A549 (cell line): ENCODE measurements at regions not wholly inside any gene's neighbourhood (a gene's known extent, or its start where the extent isn't known, plus 50 kb on each side); places are given as distances from the start of the nearest gene placed in this dataset.

Experiments used
- ATAC-seq, 2 experiments: fragments of 200-7000 bp in 1 of 2; fragments of >200 bp in 1 of 2; cut with Nextera tagmentation in 1 of 2; cut with Tn5 transposase in 1 of 2; 3 replicates each; pipeline versions ENCODE4 v1.8.0 to v1.9.1; 2018 to 2020; ENCODE audit warnings: mild to moderate bottlenecking in 1 of 2, moderate library complexity in 1 of 2
- CTCF ChIA-PET: fragments of 300-600 bp; sonication (Branson Sonifier 250); formaldehyde crosslinking; extraction: SDS; loops from one replicate; lab custom pipeline; 2021; ENCODE audit warnings: antibody characterized with exemption, inconsistent platforms; lab: Yijun Ruan, JAX
- POLR2A ChIA-PET: fragments of 350-600 bp; formaldehyde crosslinking; extraction: SDS; loops from one replicate; lab custom pipeline; 2021; ENCODE audit warnings: antibody characterized with exemption, inconsistent platforms; lab: Yijun Ruan, JAX
- DNase-seq, 2 experiments: peaks; one replicate each; pipeline versions ENCODE4 v3.0.0 to v3.0.0-alpha.2; 2011 to 2016; ENCODE audit warnings: low read depth in 1 of 2, low spot score in 1 of 2
- FAIRE-seq: peaks from 2 replicates; lab custom pipeline; 2011; peaks lifted over from hg19 to GRCh38; lab: Jason Lieb, UNC
- H3K27ac ChIP-seq, 2 experiments: fragments of >200 bp; sonication (Bioruptor Twin); formaldehyde crosslinking; 3 replicates each; pipeline ENCODE4 v1.5.1; 2016 to 2017
- H3K4me1 ChIP-seq: fragments of >200 bp; sonication (Bioruptor Twin); formaldehyde crosslinking; 3 replicates; pipeline ENCODE4 v1.6.1; 2016
- H3K4me2 ChIP-seq: fragments of >200 bp; sonication (Bioruptor Twin); formaldehyde crosslinking; 3 replicates; pipeline ENCODE4 v1.6.1; 2016
- H3K4me3 ChIP-seq: fragments of >200 bp; sonication (Bioruptor Twin); formaldehyde crosslinking; 3 replicates; pipeline ENCODE4 v1.5.1; 2016
- H3K9me3 ChIP-seq: fragments of >200 bp; sonication (Bioruptor Twin); formaldehyde crosslinking; 3 replicates; pipeline ENCODE4 v1.6.1; 2016
- CEBPB ChIP-seq, 2 experiments: fragments of >200 bp in 1 of 2; sonication (Bioruptor Twin) in 1 of 2; formaldehyde crosslinking in 1 of 2; IDR thresholded peaks; 2 replicates each; pipeline ENCODE4 v1.6.1; 2012 to 2016
- ESRRA ChIP-seq: fragments of 150-350 bp; IDR thresholded peaks from 2 replicates; pipeline ENCODE4 v1.6.1; 2014; ENCODE audit warnings: mild to moderate bottlenecking, low read length, borderline replicate concordance
- FOSL2 ChIP-seq, 2 experiments: fragments of 450-650 bp in 1 of 2; fragments of >200 bp in 1 of 2; sonication (Bioruptor Twin) in 1 of 2; formaldehyde crosslinking; IDR thresholded peaks; 2 replicates each; pipeline versions ENCODE4 v1.5.0 to v1.6.1; 2016 to 2020; ENCODE audit warnings: mild to moderate bottlenecking in 1 of 2, moderate library complexity in 1 of 2
- HOXB13 ChIP-seq: fragments of 250-450 bp; sonication (Bioruptor Pico); IDR thresholded peaks from 2 replicates; pipeline ENCODE4 v1.5.0; 2020; ENCODE audit warnings: low read depth, mild to moderate bottlenecking, moderate library complexity
- JUNB ChIP-seq: fragments of >200 bp; sonication (Bioruptor Twin); formaldehyde crosslinking; IDR thresholded peaks from 2 replicates; pipeline ENCODE4 v1.6.1; 2016
- KDM1A ChIP-seq: fragments of 200-600 bp; sonication (generic); IDR thresholded peaks from 2 replicates; pipeline ENCODE4 v1.6.1; 2016; ENCODE audit warnings: low read depth, mild to moderate bottlenecking
- KDM5A ChIP-seq: fragments of 200-600 bp; sonication (generic); IDR thresholded peaks from 2 replicates; pipeline ENCODE4 v1.6.1; 2016; ENCODE audit warnings: antibody characterized with exemption, mild to moderate bottlenecking
- MAFK ChIP-seq: fragments of 450-650 bp; IDR thresholded peaks from 2 replicates; pipeline ENCODE4 v1.6.1; 2014; ENCODE audit not compliant: partially characterized antibody
- NPAS2 ChIP-seq: fragments of 250-450 bp; sonication (Bioruptor Pico); IDR thresholded peaks from 2 replicates; pipeline ENCODE4 v1.8.0; 2022; ENCODE audit warnings: mild to moderate bottlenecking, moderate library complexity, borderline replicate concordance
- POLR2A ChIP-seq: IDR thresholded peaks from 2 replicates; pipeline ENCODE4 v1.6.1; 2012; ENCODE audit warnings: mild to moderate bottlenecking, low read length
- SREBF2 ChIP-seq: fragments of 450-650 bp; IDR thresholded peaks from 2 replicates; pipeline ENCODE4 v1.6.1; 2014; ENCODE audit warnings: mild to moderate bottlenecking, moderate library complexity
- TFCP2L1 ChIP-seq: fragments of 250-450 bp; sonication (Bioruptor Pico); IDR thresholded peaks from 2 replicates; pipeline ENCODE4 v1.5.0; 2021; ENCODE audit warnings: mild to moderate bottlenecking
- ZC3H11A ChIP-seq: fragments of 450-650 bp; IDR thresholded peaks from 2 replicates; pipeline ENCODE4 v1.6.1; 2014; ENCODE audit warnings: antibody characterized with exemption, mild to moderate bottlenecking
- ZFP36 ChIP-seq: fragments of 450-650 bp; IDR thresholded peaks from 2 replicates; pipeline ENCODE4 v1.6.1; 2014; ENCODE audit warnings: borderline replicate concordance; ENCODE audit not compliant: partially characterized antibody
- ZSCAN20 ChIP-seq: fragments of 250-450 bp; sonication (Bioruptor Pico); IDR thresholded peaks from 2 replicates; pipeline ENCODE4 v1.8.0; 2022; ENCODE audit warnings: mild to moderate bottlenecking, moderate library complexity
- WGBS: methylation state at CpG from one replicate; pipeline ENCODE4 v1.1.6; 2017; ENCODE audit errors: missing lambda C conversion rate; 5-methylcytosine and 5-hydroxymethylcytosine counted together
- TF ChIP-seq, protein P1 (sequence below): IDR thresholded peaks from 2 replicates; pipeline ENCODE4 v1.6.1; 2012
- TF ChIP-seq, protein P2 (sequence below): IDR thresholded peaks from 2 replicates; pipeline ENCODE4 v1.6.1; 2012
- TF ChIP-seq, protein P3 (sequence below): fragments of >200 bp; sonication (Bioruptor Twin); formaldehyde crosslinking; IDR thresholded peaks from 3 replicates; pipeline ENCODE4 v1.6.1; 2016
- TF ChIP-seq, protein P4 (sequence below): fragments of 250-450 bp; sonication (Bioruptor Pico); IDR thresholded peaks from 2 replicates; pipeline ENCODE4 v1.5.0; 2021; ENCODE audit warnings: mild to moderate bottlenecking, moderate library complexity, borderline replicate concordance
- TF ChIP-seq, protein P5 (sequence below): fragments of >200 bp; sonication (Bioruptor Twin); formaldehyde crosslinking; IDR thresholded peaks from 2 replicates; pipeline ENCODE4 v1.6.1; 2016
- TF ChIP-seq, protein P6 (sequence below): fragments of 200-600 bp; sonication (generic); IDR thresholded peaks from 2 replicates; pipeline ENCODE4 v1.6.1; 2016; ENCODE audit warnings: antibody characterized with exemption, mild to moderate bottlenecking, moderate library complexity
- TF ChIP-seq, protein P7 (sequence below): fragments of 250-450 bp; sonication (Bioruptor Pico); IDR thresholded peaks from 2 replicates; pipeline ENCODE4 v1.5.0; 2020; ENCODE audit warnings: low read depth, mild to moderate bottlenecking, moderate library complexity

DNA sequence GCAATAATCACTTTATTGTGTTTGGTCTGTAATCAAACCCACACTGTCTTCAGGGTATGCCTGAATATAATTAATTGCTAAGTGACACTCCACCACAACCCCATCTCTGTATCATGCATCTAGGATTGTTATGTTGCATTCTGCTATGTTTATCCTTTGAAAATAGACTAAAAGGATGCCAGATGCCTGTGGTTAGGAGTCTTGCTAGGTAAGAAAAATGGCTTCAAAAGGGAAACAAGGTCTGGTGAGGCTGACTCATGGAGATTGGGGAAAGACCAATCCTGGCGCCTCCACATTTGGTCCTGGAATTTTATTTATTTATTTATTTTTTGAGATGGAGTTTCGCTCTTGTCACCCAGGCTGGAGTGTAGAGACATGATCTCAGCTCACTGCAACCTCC lies 360.5 kb upstream of the SLC7A11 start:
- DNase-seq, result no peak
- 44% methylated on average over 2 of the region's 2 CpGs for WGBS
- no peak overlapping the region for H3K4me2 ChIP-seq
- TF ChIP-seq, protein P1, sequence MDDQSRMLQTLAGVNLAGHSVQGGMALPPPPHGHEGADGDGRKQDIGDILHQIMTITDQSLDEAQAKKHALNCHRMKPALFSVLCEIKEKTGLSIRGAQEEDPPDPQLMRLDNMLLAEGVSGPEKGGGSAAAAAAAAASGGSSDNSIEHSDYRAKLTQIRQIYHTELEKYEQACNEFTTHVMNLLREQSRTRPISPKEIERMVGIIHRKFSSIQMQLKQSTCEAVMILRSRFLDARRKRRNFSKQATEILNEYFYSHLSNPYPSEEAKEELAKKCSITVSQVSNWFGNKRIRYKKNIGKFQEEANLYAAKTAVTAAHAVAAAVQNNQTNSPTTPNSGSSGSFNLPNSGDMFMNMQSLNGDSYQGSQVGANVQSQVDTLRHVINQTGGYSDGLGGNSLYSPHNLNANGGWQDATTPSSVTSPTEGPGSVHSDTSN, result no peak
- TF ChIP-seq ZSCAN20 (CRISPR knock-in tag) (no peak), ESRRA (no peak), KDM1A (no peak), MAFK (no peak), FOSL2 (IDR thresholded peaks at IDR 0.05) (no peak), FOSL2 (CRISPR knock-in tag; IDR thresholded peaks at IDR 0.05) (no peak), HOXB13 (CRISPR knock-in tag) (no peak), POLR2A (no peak), SREBF2 (no peak)
- TF ChIP-seq, protein P2, sequence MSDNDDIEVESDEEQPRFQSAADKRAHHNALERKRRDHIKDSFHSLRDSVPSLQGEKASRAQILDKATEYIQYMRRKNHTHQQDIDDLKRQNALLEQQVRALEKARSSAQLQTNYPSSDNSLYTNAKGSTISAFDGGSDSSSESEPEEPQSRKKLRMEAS, result no peak
- TF ChIP-seq, protein P3, sequence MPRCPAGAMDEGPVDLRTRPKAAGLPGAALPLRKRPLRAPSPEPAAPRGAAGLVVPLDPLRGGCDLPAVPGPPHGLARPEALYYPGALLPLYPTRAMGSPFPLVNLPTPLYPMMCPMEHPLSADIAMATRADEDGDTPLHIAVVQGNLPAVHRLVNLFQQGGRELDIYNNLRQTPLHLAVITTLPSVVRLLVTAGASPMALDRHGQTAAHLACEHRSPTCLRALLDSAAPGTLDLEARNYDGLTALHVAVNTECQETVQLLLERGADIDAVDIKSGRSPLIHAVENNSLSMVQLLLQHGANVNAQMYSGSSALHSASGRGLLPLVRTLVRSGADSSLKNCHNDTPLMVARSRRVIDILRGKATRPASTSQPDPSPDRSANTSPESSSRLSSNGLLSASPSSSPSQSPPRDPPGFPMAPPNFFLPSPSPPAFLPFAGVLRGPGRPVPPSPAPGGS, result no peak
- TF ChIP-seq, all 56 proteins: peak for 0
- ChIA-PET CTCF (interaction anchor here (0.7 kb wide), 1 partner anchor 306 kb away, joined by 3 read pairs; no protein-coding TSS in a partner anchor), POLR2A (no interaction called here)
- no peak overlapping the region for H3K4me3 ChIP-seq
- FAIRE-seq, result no peak
- no peak overlapping the region for H3K27ac ChIP-seq
- no peaks in the 10 kb centered on the region for H3K9me3 ChIP-seq
- no peak for ATAC-seq
- no peaks in the 10 kb centered on the region for H3K4me1 ChIP-seq

DNA sequence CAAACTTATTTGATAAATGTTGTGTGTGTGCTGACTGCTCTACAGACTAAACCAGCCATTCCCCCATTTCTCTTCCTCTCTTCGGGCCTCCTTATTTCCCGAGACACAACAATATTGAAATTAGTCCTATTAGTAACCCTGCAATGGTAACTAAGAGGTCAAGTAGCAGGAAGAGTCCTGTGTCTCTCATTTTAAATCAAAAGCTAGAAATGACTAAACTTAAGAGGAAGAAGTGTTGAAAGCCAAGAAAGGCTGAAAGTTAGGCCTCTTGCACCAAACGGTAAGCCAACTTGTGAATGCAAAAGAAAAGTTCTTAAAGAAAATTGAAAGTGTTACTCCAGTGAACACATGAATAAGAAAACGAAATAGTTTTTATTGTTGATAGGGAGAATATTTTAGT lies 357.8 kb upstream of the SLC7A11 start:
- H3K4me2 ChIP-seq, result no peak overlapping the region
- H3K4me1 ChIP-seq, result no peaks in the 10 kb centered on the region
- no peak for TF ChIP-seq ZFP36
- TF ChIP-seq, protein P2, result no peak
- no peak for TF ChIP-seq HOXB13 (CRISPR knock-in tag)
- TF ChIP-seq, protein P4, sequence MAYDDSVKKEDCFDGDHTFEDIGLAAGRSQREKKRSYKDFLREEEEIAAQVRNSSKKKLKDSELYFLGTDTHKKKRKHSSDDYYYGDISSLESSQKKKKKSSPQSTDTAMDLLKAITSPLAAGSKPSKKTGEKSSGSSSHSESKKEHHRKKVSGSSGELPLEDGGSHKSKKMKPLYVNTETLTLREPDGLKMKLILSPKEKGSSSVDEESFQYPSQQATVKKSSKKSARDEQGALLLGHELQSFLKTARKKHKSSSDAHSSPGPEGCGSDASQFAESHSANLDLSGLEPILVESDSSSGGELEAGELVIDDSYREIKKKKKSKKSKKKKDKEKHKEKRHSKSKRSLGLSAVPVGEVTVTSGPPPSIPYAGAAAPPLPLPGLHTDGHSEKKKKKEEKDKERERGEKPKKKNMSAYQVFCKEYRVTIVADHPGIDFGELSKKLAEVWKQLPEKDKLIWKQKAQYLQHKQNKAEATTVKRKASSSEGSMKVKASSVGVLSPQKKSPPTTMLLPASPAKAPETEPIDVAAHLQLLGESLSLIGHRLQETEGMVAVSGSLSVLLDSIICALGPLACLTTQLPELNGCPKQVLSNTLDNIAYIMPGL, result no peak
- no peak for TF ChIP-seq FOSL2 (IDR thresholded peaks at IDR 0.05)
- TF ChIP-seq FOSL2 (CRISPR knock-in tag; IDR thresholded peaks at IDR 0.05), result no peak
- TF ChIP-seq, protein P5, sequence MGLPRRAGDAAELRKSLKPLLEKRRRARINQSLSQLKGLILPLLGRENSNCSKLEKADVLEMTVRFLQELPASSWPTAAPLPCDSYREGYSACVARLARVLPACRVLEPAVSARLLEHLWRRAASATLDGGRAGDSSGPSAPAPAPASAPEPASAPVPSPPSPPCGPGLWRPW, result no peak
- TF ChIP-seq NPAS2 (CRISPR knock-in tag), result no peak
- TF ChIP-seq TFCP2L1, result no peak
- TF ChIP-seq, protein P6, sequence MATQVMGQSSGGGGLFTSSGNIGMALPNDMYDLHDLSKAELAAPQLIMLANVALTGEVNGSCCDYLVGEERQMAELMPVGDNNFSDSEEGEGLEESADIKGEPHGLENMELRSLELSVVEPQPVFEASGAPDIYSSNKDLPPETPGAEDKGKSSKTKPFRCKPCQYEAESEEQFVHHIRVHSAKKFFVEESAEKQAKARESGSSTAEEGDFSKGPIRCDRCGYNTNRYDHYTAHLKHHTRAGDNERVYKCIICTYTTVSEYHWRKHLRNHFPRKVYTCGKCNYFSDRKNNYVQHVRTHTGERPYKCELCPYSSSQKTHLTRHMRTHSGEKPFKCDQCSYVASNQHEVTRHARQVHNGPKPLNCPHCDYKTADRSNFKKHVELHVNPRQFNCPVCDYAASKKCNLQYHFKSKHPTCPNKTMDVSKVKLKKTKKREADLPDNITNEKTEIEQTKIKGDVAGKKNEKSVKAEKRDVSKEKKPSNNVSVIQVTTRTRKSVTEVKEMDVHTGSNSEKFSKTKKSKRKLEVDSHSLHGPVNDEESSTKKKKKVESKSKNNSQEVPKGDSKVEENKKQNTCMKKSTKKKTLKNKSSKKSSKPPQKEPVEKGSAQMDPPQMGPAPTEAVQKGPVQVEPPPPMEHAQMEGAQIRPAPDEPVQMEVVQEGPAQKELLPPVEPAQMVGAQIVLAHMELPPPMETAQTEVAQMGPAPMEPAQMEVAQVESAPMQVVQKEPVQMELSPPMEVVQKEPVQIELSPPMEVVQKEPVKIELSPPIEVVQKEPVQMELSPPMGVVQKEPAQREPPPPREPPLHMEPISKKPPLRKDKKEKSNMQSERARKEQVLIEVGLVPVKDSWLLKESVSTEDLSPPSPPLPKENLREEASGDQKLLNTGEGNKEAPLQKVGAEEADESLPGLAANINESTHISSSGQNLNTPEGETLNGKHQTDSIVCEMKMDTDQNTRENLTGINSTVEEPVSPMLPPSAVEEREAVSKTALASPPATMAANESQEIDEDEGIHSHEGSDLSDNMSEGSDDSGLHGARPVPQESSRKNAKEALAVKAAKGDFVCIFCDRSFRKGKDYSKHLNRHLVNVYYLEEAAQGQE, result no peak
- no peak for TF ChIP-seq CEBPB (IDR thresholded peaks at IDR 0.05)
- no peak for TF ChIP-seq ZC3H11A
- no peak for TF ChIP-seq ESRRA
- TF ChIP-seq MAFK, result no peak
- no peak for TF ChIP-seq JUNB
- no peak for TF ChIP-seq KDM5A
- TF ChIP-seq SREBF2, result no peak
- TF ChIP-seq, protein P7, sequence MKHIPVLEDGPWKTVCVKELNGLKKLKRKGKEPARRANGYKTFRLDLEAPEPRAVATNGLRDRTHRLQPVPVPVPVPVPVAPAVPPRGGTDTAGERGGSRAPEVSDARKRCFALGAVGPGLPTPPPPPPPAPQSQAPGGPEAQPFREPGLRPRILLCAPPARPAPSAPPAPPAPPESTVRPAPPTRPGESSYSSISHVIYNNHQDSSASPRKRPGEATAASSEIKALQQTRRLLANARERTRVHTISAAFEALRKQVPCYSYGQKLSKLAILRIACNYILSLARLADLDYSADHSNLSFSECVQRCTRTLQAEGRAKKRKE (CRISPR knock-in tag), result no peak
- no peak overlapping the region for H3K27ac ChIP-seq
- FAIRE-seq (no peak), DNase-seq (no peak), ATAC-seq (no peak)
- H3K4me3 ChIP-seq, result no peak overlapping the region
- H3K9me3 ChIP-seq, result no peaks in the 10 kb centered on the region
- ChIA-PET CTCF (no interaction called here), POLR2A (no interaction called here)
- 57% methylated on average over 4 of the region's 4 CpGs for WGBS
